ENCODE measurements at regions not wholly inside any gene's neighbourhood (a gene's known extent, or its start where the extent isn't known, plus 50 kb on each side); places are given as distances from the start of the nearest gene placed in this dataset.

GRCh38 chr14:85947461-85948139 lies 417.7 kb downstream of the FLRT2 start:
- Histone ChIP-seq H3K18ac (ENCODE audit: low read depth, low read length) (no peak overlapping the region), H3K9me1 (ENCODE audit: insufficient read depth, low read length) (no peaks in the 10 kb centered on the region), H3K14ac (replicated peaks; ENCODE audit: low read depth, low read length) (no peak overlapping the region), H3K36me3 (ENCODE audit: control insufficient read depth, insufficient read depth, low read length) (no peaks in the 10 kb centered on the region), H3K79me1 (ENCODE audit: low read depth in 1 of 2, low read length in 2 of 2) (no peaks in the 10 kb centered on the region), H3K27me3 (ENCODE audit: control insufficient read depth, insufficient read depth, low read length) (no peaks in the 10 kb centered on the region), H4K8ac (ENCODE audit: low read depth in 2 of 2, low read length in 2 of 2) (no peak overlapping the region), H2AK9ac (replicated peaks; ENCODE audit: low read depth, low read length, poor library complexity) (no peak overlapping the region), H2BK5ac (ENCODE audit: low read depth, low read length, poor library complexity, severe bottlenecking) (no peak overlapping the region), H3K4ac (ENCODE audit: low read depth, low read length) (no peak overlapping the region), H3K9ac (ENCODE audit: low read depth, low read length) (no peak overlapping the region), H4K5ac (ENCODE audit: low read depth, low read length) (no peak overlapping the region), H3K4me3 (ENCODE audit: insufficient read depth, low read depth, low read length) (no peak overlapping the region), H3K56ac (ENCODE audit: extremely low read depth, insufficient read depth, low read length) (no peak overlapping the region), H2BK15ac (ENCODE audit: low read depth, low read length) (no peak overlapping the region), H3K4me1 (ENCODE audit: control insufficient read depth, insufficient read depth, low read length) (no peaks in the 10 kb centered on the region), H3K23ac (ENCODE audit: low read depth, low read length) (no peak overlapping the region), H3K4me2 (ENCODE audit: low read depth, low read length) (no peak overlapping the region), H4K91ac (ENCODE audit: insufficient read depth, low read depth, low read length) (no peak overlapping the region), H4K20me1 (ENCODE audit: insufficient read depth, low read length) (no peaks in the 10 kb centered on the region), H3K9me3 (ENCODE audit: control insufficient read depth, insufficient read depth, low read length) (no peaks in the 10 kb centered on the region), H2AFZ (replicated peaks; ENCODE audit: low read length, poor library complexity) (no peak overlapping the region), H2BK20ac (ENCODE audit: low read depth, low read length) (no peak overlapping the region), H2AK5ac (ENCODE audit: low read depth, low read length) (no peak overlapping the region), H2BK120ac (ENCODE audit: low read depth, low read length) (no peak overlapping the region), H3K27ac (ENCODE audit: insufficient read depth, low read length) (no peak overlapping the region)
- no peak for TF ChIP-seq SMC3 (IDR thresholded peaks at IDR 0.05; ENCODE audit: low read depth, low read length)
- no peak for TF ChIP-seq MAZ (IDR thresholded peaks at IDR 0.05; ENCODE audit: borderline replicate concordance, low read depth, low read length)
- TF ChIP-seq NFE2L2 (IDR thresholded peaks at IDR 0.05; ENCODE audit: low read depth, low read length), result no peak
- no peak for TF ChIP-seq CTCF (conservative IDR thresholded peaks at IDR 0.05; ENCODE audit: low read depth, low read length)
- no peak for TF ChIP-seq FOS (IDR thresholded peaks at IDR 0.05; ENCODE audit: low read depth, low read length)
- TF ChIP-seq RCOR1 (IDR thresholded peaks at IDR 0.05; ENCODE audit: insufficient replicate concordance, low read length), result no peak
- TF ChIP-seq MAFK (IDR thresholded peaks at IDR 0.05; ENCODE audit: low read depth, low read length), result no peak
- no peak for TF ChIP-seq ELK1 (IDR thresholded peaks at IDR 0.05; ENCODE audit: borderline replicate concordance, low read depth, low read length)
- TF ChIP-seq BHLHE40 (IDR thresholded peaks at IDR 0.05; ENCODE audit: low read depth, low read length), result no peak
- TF ChIP-seq CEBPB (IDR thresholded peaks at IDR 0.05; ENCODE audit: low read depth, low read length), result no peak
- no peak for TF ChIP-seq MXI1 (IDR thresholded peaks at IDR 0.05; ENCODE audit: borderline replicate concordance, low read depth, low read length)
- no peak for TF ChIP-seq CHD1 (IDR thresholded peaks at IDR 0.05; ENCODE audit: low read depth, low read length)
- TF ChIP-seq RAD21 (IDR thresholded peaks at IDR 0.05; ENCODE audit: low read length), result no peak
- no peak for TF ChIP-seq POLR2A (IDR thresholded peaks at IDR 0.05; ENCODE audit: low read depth, low read length)
- TF ChIP-seq RFX5 (IDR thresholded peaks at IDR 0.05; ENCODE audit: low read depth, low read length), result no peak
- in situ Hi-C loops (cut with MboI; ENCODE audit: low sequenced_read_pairs), result no loop called here
- dilution Hi-C loops (cut with HindIII; ENCODE audit: low sequenced_read_pairs, unreplicated experiment), result no loop called here
- intact Hi-C loops (cut with micrococcal nuclease), result no loop called here
- ChIA-PET CTCF (no interaction called here), POLR2A (ENCODE audit: unreplicated experiment) (no interaction called here)
- DNase-seq, result no peak
- WGBS, 2 experiments (ENCODE audit: extremely low coverage in 2 of 2, insufficient read length in 1 of 2), result no CpG with 5 or more reads among the region's 4 CpGs
- no peak for ATAC-seq (ENCODE audit: low read depth)
- BruUV-seq (replicated peaks), result no TSS peak

All from IMR-90 (cell line).